BJ (cell line): ENCODE measurements at regions not wholly inside any gene's neighbourhood (a gene's known extent, or its start where the extent isn't known, plus 50 kb on each side); places are given as distances from the start of the nearest gene placed in this dataset.

Experiments
- CTCF ChIA-PET: fragments of 350-600 bp; formaldehyde crosslinking; extraction: SDS; loops from one replicate; lab custom pipeline; 2021; ENCODE audit warnings: antibody characterized with exemption, inconsistent platforms; lab: Yijun Ruan, JAX
- POLR2A ChIA-PET: fragments of 300-600 bp; sonication (Branson Sonifier 250); formaldehyde crosslinking; extraction: SDS; loops from one replicate; lab custom pipeline; 2021; ENCODE audit warnings: antibody characterized with exemption; lab: Charles Lee
- DNase-seq: peaks from one replicate; pipeline ENCODE4 v3.0.0-alpha.2; 2011; ENCODE audit warnings: low read depth
- H3K27me3 ChIP-seq: 2 replicates; pipeline ENCODE4 v1.6.0; 2011; ENCODE audit warnings: low read length; ENCODE audit not compliant: control insufficient read depth, insufficient read depth
- H3K36me3 ChIP-seq: 2 replicates; pipeline ENCODE4 v1.5.1; 2011; ENCODE audit warnings: low read length; ENCODE audit not compliant: control insufficient read depth, insufficient read depth
- H3K4me3 ChIP-seq: 2 replicates; pipeline ENCODE4 v1.5.1; 2011; ENCODE audit warnings: low read depth, mild to moderate bottlenecking, control low read depth, low read length
- TF ChIP-seq, protein P1 (sequence below): IDR thresholded peaks from 2 replicates; pipeline ENCODE4 v1.5.1; 2011; ENCODE audit warnings: low read depth, mild to moderate bottlenecking, control low read depth, inconsistent platforms, low read length, moderate library complexity; ENCODE audit not compliant: insufficient read depth

- DNase-seq: no peak
- ChIA-PET POLR2A (no interaction called here), CTCF (no interaction called here)
- Histone ChIP-seq H3K36me3 (no peaks in the 10 kb centered on the region), H3K27me3 (no peaks in the 10 kb centered on the region), H3K4me3 (no peak overlapping the region)
- TF ChIP-seq, protein P1, sequence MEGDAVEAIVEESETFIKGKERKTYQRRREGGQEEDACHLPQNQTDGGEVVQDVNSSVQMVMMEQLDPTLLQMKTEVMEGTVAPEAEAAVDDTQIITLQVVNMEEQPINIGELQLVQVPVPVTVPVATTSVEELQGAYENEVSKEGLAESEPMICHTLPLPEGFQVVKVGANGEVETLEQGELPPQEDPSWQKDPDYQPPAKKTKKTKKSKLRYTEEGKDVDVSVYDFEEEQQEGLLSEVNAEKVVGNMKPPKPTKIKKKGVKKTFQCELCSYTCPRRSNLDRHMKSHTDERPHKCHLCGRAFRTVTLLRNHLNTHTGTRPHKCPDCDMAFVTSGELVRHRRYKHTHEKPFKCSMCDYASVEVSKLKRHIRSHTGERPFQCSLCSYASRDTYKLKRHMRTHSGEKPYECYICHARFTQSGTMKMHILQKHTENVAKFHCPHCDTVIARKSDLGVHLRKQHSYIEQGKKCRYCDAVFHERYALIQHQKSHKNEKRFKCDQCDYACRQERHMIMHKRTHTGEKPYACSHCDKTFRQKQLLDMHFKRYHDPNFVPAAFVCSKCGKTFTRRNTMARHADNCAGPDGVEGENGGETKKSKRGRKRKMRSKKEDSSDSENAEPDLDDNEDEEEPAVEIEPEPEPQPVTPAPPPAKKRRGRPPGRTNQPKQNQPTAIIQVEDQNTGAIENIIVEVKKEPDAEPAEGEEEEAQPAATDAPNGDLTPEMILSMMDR: no peak
Observed at GRCh38 chr5:133744960-133745308, 132.6 kb upstream of the FSTL4 start.

- TF ChIP-seq, protein P1: no peak
- no peaks in the 10 kb centered on the region for H3K27me3 ChIP-seq
- POLR2A ChIA-PET: no interaction called here
- DNase-seq: no peak
- CTCF ChIA-PET: interaction anchor here (2.3 kb wide), 1 partner anchor 10 kb away, joined by 9 read pairs; no protein-coding TSS in a partner anchor
- no peaks in the 10 kb centered on the region for H3K36me3 ChIP-seq
- no peak overlapping the region for H3K4me3 ChIP-seq
Observed at GRCh38 chr5:133744051-133744959, 132.0 kb upstream of the FSTL4 start.

GRCh38 chr5:133742431-133742988 lies 130.2 kb upstream of the FSTL4 start:
- H3K4me3 ChIP-seq: no peak overlapping the region
- H3K27me3 ChIP-seq: no peaks in the 10 kb centered on the region
- CTCF ChIA-PET: interaction anchor here (2.3 kb wide), 1 partner anchor 12 kb away, joined by 9 read pairs; no protein-coding TSS in a partner anchor
- DNase-seq: no peak
- TF ChIP-seq, protein P1: no peak
- POLR2A ChIA-PET: no interaction called here
- no peaks in the 10 kb centered on the region for H3K36me3 ChIP-seq

DNA sequence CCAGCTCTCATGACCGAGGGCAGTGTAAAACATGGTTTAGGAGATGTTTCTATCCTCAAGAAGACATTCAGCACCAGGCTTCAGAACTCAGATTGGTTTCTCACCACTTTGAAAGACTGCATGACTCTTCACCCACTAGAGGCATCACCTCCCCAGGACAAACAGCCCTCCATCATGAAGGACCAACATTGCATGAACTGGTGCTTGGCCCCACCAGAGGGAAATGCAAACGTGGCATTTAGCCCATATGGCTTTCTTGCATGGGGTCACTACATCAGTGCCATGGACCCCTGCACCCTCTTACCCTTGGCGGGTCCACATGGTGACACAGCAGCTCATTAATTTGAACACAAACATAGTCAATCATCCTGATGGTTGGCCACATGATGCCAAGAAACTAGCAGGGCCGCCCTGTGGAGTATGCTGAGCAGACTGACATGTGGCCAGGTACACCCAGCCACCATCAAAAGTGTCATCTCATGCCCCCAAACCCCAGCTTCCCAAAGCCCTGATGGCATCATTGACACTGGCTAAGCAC lies 129.5 kb upstream of the FSTL4 start:
- CTCF ChIA-PET: interaction anchor here (2.3 kb wide), 1 partner anchor 13 kb away, joined by 9 read pairs; no protein-coding TSS in a partner anchor
- no peak for DNase-seq
- TF ChIP-seq, protein P1: no peak
- Histone ChIP-seq H3K27me3 (no peaks in the 10 kb centered on the region), H3K36me3 (no peaks in the 10 kb centered on the region), H3K4me3 (no peak overlapping the region)
- POLR2A ChIA-PET: no interaction called here

GRCh38 chr5:133741396-133741795 lies 129.1 kb upstream of the FSTL4 start:
- TF ChIP-seq, protein P1: no peak
- POLR2A ChIA-PET: no interaction called here
- no peak overlapping the region for H3K4me3 ChIP-seq
- H3K27me3 ChIP-seq: no peaks in the 10 kb centered on the region
- H3K36me3 ChIP-seq: no peaks in the 10 kb centered on the region
- CTCF ChIA-PET: no interaction called here
- no peak for DNase-seq
